Activated naive CD8-positive, alpha-beta T cell treated with anti-CD3 and anti-CD28 coated beads, Interleukin-2, amount 50 U/mL, for 24 hours (primary cell): ENCODE measurements at regions not wholly inside any gene's neighbourhood (a gene's known extent, or its start where the extent isn't known, plus 50 kb on each side); places are given as distances from the start of the nearest gene placed in this dataset.

Experiments used
- ATAC-seq: fragments of 150-1000 bp; cut with Tn5 transposase; one replicate; pipeline ENCODE4 v1.10.0; 2021
- DNase-seq: peaks from one replicate; pipeline ENCODE4 v3.0.0; 2021
- H3K27ac Mint-ChIP-seq: one replicate; pipeline ENCODE4 v1.8.0; 2021; ENCODE audit warnings: mild to moderate bottlenecking, mixed read lengths
- H3K27me3 Mint-ChIP-seq: one replicate; pipeline ENCODE4 v1.8.0; 2021; ENCODE audit warnings: mixed read lengths
- H3K36me3 Mint-ChIP-seq: one replicate; pipeline ENCODE4 v1.8.0; 2021; ENCODE audit warnings: low read depth, mixed read lengths
- H3K4me1 Mint-ChIP-seq: one replicate; pipeline ENCODE4 v1.8.0; 2021; ENCODE audit warnings: mixed read lengths
- H3K4me3 Mint-ChIP-seq: one replicate; pipeline ENCODE4 v1.8.0; 2021; ENCODE audit warnings: mild to moderate bottlenecking, moderate library complexity, mixed read lengths
- H3K9me3 Mint-ChIP-seq: one replicate; pipeline ENCODE4 v1.8.0; 2021; ENCODE audit warnings: mixed read lengths

- no peaks in the 10 kb centered on the region for H3K4me1 Mint-ChIP-seq
- H3K36me3 Mint-ChIP-seq, result no peaks in the 10 kb centered on the region
- no peak overlapping the region for H3K4me3 Mint-ChIP-seq
- H3K27me3 Mint-ChIP-seq, result peaks cover 4% of the 10 kb centered on the region
- ATAC-seq, result no peak
- no peak for DNase-seq
- H3K9me3 Mint-ChIP-seq, result peaks cover 3% of the 10 kb centered on the region
- no peak overlapping the region for H3K27ac Mint-ChIP-seq
Observed at GRCh38 chr2:6644261-6644660, 221.4 kb downstream of the CMPK2 start.

- Mint-ChIP-seq H3K9me3 (peaks cover 3% of the 10 kb centered on the region), H3K27me3 (peaks cover 4% of the 10 kb centered on the region), H3K4me3 (no peak overlapping the region), H3K27ac (no peak overlapping the region), H3K4me1 (no peaks in the 10 kb centered on the region), H3K36me3 (no peaks in the 10 kb centered on the region)
- ATAC-seq (no peak), DNase-seq (no peak)
Observed at GRCh38 chr2:6645004-6645403, 220.7 kb downstream of the CMPK2 start.

- Mint-ChIP-seq H3K4me3 (no peak overlapping the region), H3K4me1 (no peaks in the 10 kb centered on the region), H3K27me3 (peaks cover 2% of the 10 kb centered on the region), H3K27ac (no peak overlapping the region), H3K9me3 (peaks cover 3% of the 10 kb centered on the region), H3K36me3 (no peaks in the 10 kb centered on the region)
- no peak for DNase-seq
- no peak for ATAC-seq
Observed at GRCh38 chr2:6645672-6646071, 220.0 kb downstream of the CMPK2 start.

- no peak overlapping the region for H3K27ac Mint-ChIP-seq
- H3K36me3 Mint-ChIP-seq, result no peaks in the 10 kb centered on the region
- DNase-seq, result no peak
- no peak overlapping the region for H3K4me3 Mint-ChIP-seq
- no peak for ATAC-seq
- H3K27me3 Mint-ChIP-seq, result peaks cover 2% of the 10 kb centered on the region
- no peaks in the 10 kb centered on the region for H3K4me1 Mint-ChIP-seq
- H3K9me3 Mint-ChIP-seq, result peaks cover 3% of the 10 kb centered on the region
Observed at GRCh38 chr2:6647046-6647445, 218.7 kb downstream of the CMPK2 start.

GRCh38 chr2:6648596-6649247, 217.0 kb downstream of the CMPK2 start:
- H3K27ac Mint-ChIP-seq, result no peak overlapping the region
- ATAC-seq, result no peak
- no peaks in the 10 kb centered on the region for H3K9me3 Mint-ChIP-seq
- no peak for DNase-seq
- H3K27me3 Mint-ChIP-seq, result no peaks in the 10 kb centered on the region
- H3K36me3 Mint-ChIP-seq, result no peaks in the 10 kb centered on the region
- H3K4me1 Mint-ChIP-seq, result no peaks in the 10 kb centered on the region
- no peak overlapping the region for H3K4me3 Mint-ChIP-seq

- H3K27ac Mint-ChIP-seq, result no peak overlapping the region
- no peaks in the 10 kb centered on the region for H3K36me3 Mint-ChIP-seq
- DNase-seq (no peak), ATAC-seq (no peak)
- no peaks in the 10 kb centered on the region for H3K4me1 Mint-ChIP-seq
- no peaks in the 10 kb centered on the region for H3K27me3 Mint-ChIP-seq
- no peak overlapping the region for H3K4me3 Mint-ChIP-seq
- H3K9me3 Mint-ChIP-seq, result no peaks in the 10 kb centered on the region
Observed at GRCh38 chr2:6650311-6650710, 215.4 kb downstream of the CMPK2 start.

- ATAC-seq (no peak), DNase-seq (no peak)
- Mint-ChIP-seq H3K27ac (no peak overlapping the region), H3K4me1 (no peaks in the 10 kb centered on the region), H3K9me3 (no peaks in the 10 kb centered on the region), H3K27me3 (no peaks in the 10 kb centered on the region), H3K36me3 (no peaks in the 10 kb centered on the region), H3K4me3 (no peak overlapping the region)
Observed at GRCh38 chr2:6652251-6652650, 213.5 kb downstream of the CMPK2 start.

- ATAC-seq (no peak), DNase-seq (no peak)
- Mint-ChIP-seq H3K27me3 (peaks cover 2% of the 10 kb centered on the region), H3K4me3 (no peak overlapping the region), H3K9me3 (no peaks in the 10 kb centered on the region), H3K4me1 (no peaks in the 10 kb centered on the region), H3K27ac (no peak overlapping the region), H3K36me3 (no peaks in the 10 kb centered on the region)
Observed at GRCh38 chr2:6653281-6653750, 212.4 kb downstream of the CMPK2 start.

GRCh38 chr2:6654279-6654678, 211.4 kb downstream of the CMPK2 start:
- no peaks in the 10 kb centered on the region for H3K36me3 Mint-ChIP-seq
- peaks cover 2% of the 10 kb centered on the region for H3K27me3 Mint-ChIP-seq
- no peaks in the 10 kb centered on the region for H3K4me1 Mint-ChIP-seq
- H3K27ac Mint-ChIP-seq, result no peak overlapping the region
- ATAC-seq, result no peak
- H3K9me3 Mint-ChIP-seq, result no peaks in the 10 kb centered on the region
- H3K4me3 Mint-ChIP-seq, result no peak overlapping the region
- no peak for DNase-seq

- Mint-ChIP-seq H3K27ac (no peak overlapping the region), H3K4me1 (no peaks in the 10 kb centered on the region), H3K27me3 (peaks cover 2% of the 10 kb centered on the region), H3K4me3 (no peak overlapping the region), H3K36me3 (no peaks in the 10 kb centered on the region), H3K9me3 (no peaks in the 10 kb centered on the region)
- ATAC-seq (no peak), DNase-seq (no peak)
Observed at GRCh38 chr2:6656633-6657032, 209.1 kb downstream of the CMPK2 start.

GRCh38 chr2:6657136-6657535, 208.6 kb downstream of the CMPK2 start:
- Mint-ChIP-seq H3K4me1 (no peaks in the 10 kb centered on the region), H3K36me3 (no peaks in the 10 kb centered on the region), H3K4me3 (no peak overlapping the region), H3K27ac (no peak overlapping the region), H3K27me3 (peaks cover 2% of the 10 kb centered on the region), H3K9me3 (no peaks in the 10 kb centered on the region)
- DNase-seq (no peak), ATAC-seq (no peak)

- peaks cover 2% of the 10 kb centered on the region for H3K27me3 Mint-ChIP-seq
- no peaks in the 10 kb centered on the region for H3K36me3 Mint-ChIP-seq
- H3K4me1 Mint-ChIP-seq, result no peaks in the 10 kb centered on the region
- no peak overlapping the region for H3K4me3 Mint-ChIP-seq
- H3K27ac Mint-ChIP-seq, result no peak overlapping the region
- H3K9me3 Mint-ChIP-seq, result no peaks in the 10 kb centered on the region
- DNase-seq, result no peak
- no peak for ATAC-seq
Observed at GRCh38 chr2:6657855-6658254, 207.9 kb downstream of the CMPK2 start.

- H3K9me3 Mint-ChIP-seq, result no peaks in the 10 kb centered on the region
- DNase-seq, result no peak
- no peak overlapping the region for H3K4me3 Mint-ChIP-seq
- H3K4me1 Mint-ChIP-seq, result no peaks in the 10 kb centered on the region
- H3K36me3 Mint-ChIP-seq, result no peaks in the 10 kb centered on the region
- H3K27ac Mint-ChIP-seq, result no peak overlapping the region
- peaks cover 8% of the 10 kb centered on the region for H3K27me3 Mint-ChIP-seq
- no peak for ATAC-seq
Observed at GRCh38 chr2:6664332-6665061, 201.2 kb downstream of the CMPK2 start.

- Mint-ChIP-seq H3K36me3 (no peaks in the 10 kb centered on the region), H3K4me3 (no peak overlapping the region), H3K9me3 (no peaks in the 10 kb centered on the region), H3K27ac (no peak overlapping the region), H3K27me3 (peaks cover 8% of the 10 kb centered on the region), H3K4me1 (no peaks in the 10 kb centered on the region)
- ATAC-seq (no peak), DNase-seq (no peak)
Observed at GRCh38 chr2:6665093-6666045, 200.3 kb downstream of the CMPK2 start.

GRCh38 chr2:6667326-6667725, 198.4 kb downstream of the CMPK2 start:
- Mint-ChIP-seq H3K36me3 (no peaks in the 10 kb centered on the region), H3K27ac (no peak overlapping the region), H3K27me3 (peaks cover 8% of the 10 kb centered on the region), H3K4me1 (no peaks in the 10 kb centered on the region), H3K9me3 (no peaks in the 10 kb centered on the region), H3K4me3 (no peak overlapping the region)
- no peak for ATAC-seq
- no peak for DNase-seq
